ENCODE measurements at regions not wholly inside any gene's neighbourhood (a gene's known extent, or its start where the extent isn't known, plus 50 kb on each side); places are given as distances from the start of the nearest gene placed in this dataset.
"Not testable (repeated sequence)": the region's sequence is repeated elsewhere in the genome, so short reads cannot be mapped to it uniquely, and the experiment has no call there.

- no peak for DNase-seq
Measured at GRCh38 chr3:5638550-5638949, 451.0 kb downstream of the EDEM1 start.

- DNase-seq = no peak
Measured at GRCh38 chr3:5644773-5645670, 457.5 kb downstream of the EDEM1 start.

GRCh38 chr3:5645692-5646410, 458.3 kb downstream of the EDEM1 start:
- DNase-seq = no peak

GRCh38 chr3:5650303-5650702, 462.8 kb downstream of the EDEM1 start:
- no peak for DNase-seq

GRCh38 chr3:5651351-5651750, 463.8 kb downstream of the EDEM1 start:
- no peak for DNase-seq

GRCh38 chr3:5653426-5654143, 466.1 kb downstream of the EDEM1 start:
- DNase-seq = no peak

- DNase-seq = no peak
Measured at GRCh38 chr3:5657106-5657505, 469.6 kb downstream of the EDEM1 start.

- no peak for DNase-seq
Measured at GRCh38 chr3:5663601-5664000, 476.1 kb downstream of the EDEM1 start.

- no peak for DNase-seq
Measured at GRCh38 chr3:5666455-5666854, 478.9 kb downstream of the EDEM1 start.

- no peak for DNase-seq
Measured at GRCh38 chr3:5673521-5673920, 486.0 kb downstream of the EDEM1 start.

GRCh38 chr3:5675319-5675718, 487.8 kb downstream of the EDEM1 start:
- DNase-seq = no peak

GRCh38 chr3:5677555-5677954, 490.0 kb downstream of the EDEM1 start:
- no peak for DNase-seq

- DNase-seq = no peak
Measured at GRCh38 chr3:5678248-5678647, 490.7 kb downstream of the EDEM1 start.

- DNase-seq = no peak
Measured at GRCh38 chr3:5678844-5679243, 491.3 kb downstream of the EDEM1 start.

GRCh38 chr3:5687230-5687629, 499.7 kb downstream of the EDEM1 start:
- no peak for DNase-seq

- DNase-seq = no peak
Measured at GRCh38 chr3:5690490-5690889, 503.0 kb downstream of the EDEM1 start.

- no peak for DNase-seq
Measured at GRCh38 chr3:5690904-5691532, 503.5 kb downstream of the EDEM1 start.

GRCh38 chr3:5692446-5692845, 504.9 kb downstream of the EDEM1 start:
- no peak for DNase-seq

GRCh38 chr3:5694266-5694665, 506.8 kb downstream of the EDEM1 start:
- no peak for DNase-seq

- DNase-seq = no peak
Measured at GRCh38 chr3:5698851-5699250, 511.3 kb downstream of the EDEM1 start.

- no peak for DNase-seq
Measured at GRCh38 chr3:5699313-5699712, 511.8 kb downstream of the EDEM1 start.

- no peak for DNase-seq
Measured at GRCh38 chr3:5699811-5700210, 512.3 kb downstream of the EDEM1 start.

GRCh38 chr3:5701005-5701404, 513.5 kb downstream of the EDEM1 start:
- DNase-seq = not testable (repeated sequence)
